Mesenchymal stem cell (in vitro differentiated cells and primary cell): ENCODE measurements at regions not wholly inside any gene's neighbourhood (a gene's known extent, or its start where the extent isn't known, plus 50 kb on each side); places are given as distances from the start of the nearest gene placed in this dataset.

Source experiments
- DNase-seq: peaks from one replicate; pipeline ENCODE4 v3.0.0-alpha.2; 2013
- H2AFZ ChIP-seq: one replicate; pipeline ENCODE4 v1.6.1; 2013; ENCODE audit warnings: low read depth, mild to moderate bottlenecking, control low read depth, inconsistent platforms, low read length, moderate library complexity
- H2AK5ac ChIP-seq: 2 replicates; pipeline ENCODE4 v1.6.1; 2013; ENCODE audit warnings: low read length, moderate library complexity, mild to moderate bottlenecking, inconsistent platforms; ENCODE audit not compliant: severe bottlenecking
- H2BK120ac ChIP-seq: one replicate; pipeline ENCODE4 v1.6.1; 2013; ENCODE audit warnings: low read depth, mild to moderate bottlenecking, inconsistent platforms, low read length, moderate library complexity
- H2BK12ac ChIP-seq, 2 experiments: one replicate each; pipeline ENCODE4 v1.6.1; 2013; ENCODE audit warnings: inconsistent platforms in 2 of 2, low read length in 2 of 2, mild to moderate bottlenecking in 2 of 2, moderate library complexity in 2 of 2, control low read depth in 1 of 2
- H2BK15ac ChIP-seq: one replicate; pipeline ENCODE4 v1.6.1; 2013; ENCODE audit warnings: mild to moderate bottlenecking, low read depth, inconsistent platforms; ENCODE audit not compliant: poor library complexity, severe bottlenecking
- H2BK5ac ChIP-seq: 2 replicates; pipeline ENCODE4 v1.6.1; 2013; ENCODE audit warnings: low read depth, mild to moderate bottlenecking, low read length, control low read depth, inconsistent platforms; ENCODE audit not compliant: poor library complexity, severe bottlenecking
- H3K14ac ChIP-seq, 2 experiments: one replicate each; pipeline ENCODE4 v1.6.1; 2013; ENCODE audit warnings: inconsistent platforms in 2 of 2, low read length in 2 of 2, control low read depth in 1 of 2, mild to moderate bottlenecking in 1 of 2, moderate library complexity in 1 of 2
- H3K18ac ChIP-seq, 2 experiments: one replicate each; pipeline ENCODE4 v1.6.1; 2013; ENCODE audit warnings: inconsistent platforms in 2 of 2, low read length in 2 of 2, control low read depth in 1 of 2, low read depth in 1 of 2, mild to moderate bottlenecking in 1 of 2
- H3K23ac ChIP-seq, 2 experiments: one replicate each; pipeline ENCODE4 v1.6.1; 2013; ENCODE audit warnings: inconsistent platforms in 2 of 2, low read length in 2 of 2, mild to moderate bottlenecking in 2 of 2, moderate library complexity in 2 of 2, control low read depth in 1 of 2
- H3K27ac ChIP-seq: 2 replicates; pipeline ENCODE4 v1.5.1; 2013; ENCODE audit warnings: mild to moderate bottlenecking, moderate library complexity, low read length, control low read depth, inconsistent platforms; ENCODE audit not compliant: poor library complexity, severe bottlenecking
- H3K27me3 ChIP-seq, 2 experiments: 2 replicates each; pipeline versions ENCODE4 v1.6.1 to v1.7.0; 2013; ENCODE audit warnings: low read length in 2 of 2, mild to moderate bottlenecking in 2 of 2, moderate library complexity in 2 of 2, control low read depth in 1 of 2, inconsistent platforms in 1 of 2; ENCODE audit not compliant: control insufficient read depth in 1 of 2, insufficient read depth in 1 of 2
- H3K36me3 ChIP-seq, 2 experiments: 2 replicates each; pipeline versions ENCODE4 v1.6.1 to v1.7.0; 2013; ENCODE audit warnings: low read length in 2 of 2, control low read depth in 1 of 2, inconsistent platforms in 1 of 2, low read depth in 1 of 2, mild to moderate bottlenecking in 1 of 2; ENCODE audit not compliant: insufficient read depth in 2 of 2, control insufficient read depth in 1 of 2
- H3K4ac ChIP-seq, 2 experiments: one replicate each; pipeline ENCODE4 v1.6.1; 2013; ENCODE audit warnings: inconsistent platforms in 2 of 2, low read length in 2 of 2, mild to moderate bottlenecking in 2 of 2, moderate library complexity in 2 of 2, control low read depth in 1 of 2, low read depth in 1 of 2
- H3K4me1 ChIP-seq: 2 replicates; pipeline ENCODE4 v1.6.1; 2013; ENCODE audit warnings: low read depth, low read length, control low read depth; ENCODE audit not compliant: control insufficient read depth, insufficient read depth
- H3K4me2 ChIP-seq: 2 replicates; pipeline ENCODE4 v1.6.1; 2013; ENCODE audit warnings: low read length, mild to moderate bottlenecking, inconsistent platforms; ENCODE audit not compliant: poor library complexity, severe bottlenecking
- H3K4me3 ChIP-seq, 2 experiments: 2 replicates each; pipeline versions ENCODE4 v1.5.1 to v1.7.0; 2013; ENCODE audit warnings: low read length in 2 of 2, mild to moderate bottlenecking in 2 of 2, control low read depth in 1 of 2, low read depth in 1 of 2; ENCODE audit not compliant: insufficient read depth in 1 of 2
- H3K79me1 ChIP-seq: replicated peaks from 2 replicates; pipeline ENCODE4 v1.6.1; 2013; ENCODE audit warnings: mild to moderate bottlenecking, control low read depth, low read length, inconsistent platforms; ENCODE audit not compliant: poor library complexity, severe bottlenecking
- H3K9ac ChIP-seq: 2 replicates; pipeline ENCODE4 v1.7.0; 2013; ENCODE audit warnings: mild to moderate bottlenecking, low read length, moderate library complexity
- H3K9me3 ChIP-seq: 2 replicates; pipeline ENCODE4 v1.7.0; 2013; ENCODE audit warnings: mild to moderate bottlenecking, low read length; ENCODE audit not compliant: control insufficient read depth
- H4K8ac ChIP-seq: one replicate; pipeline ENCODE4 v1.6.1; 2013; ENCODE audit warnings: inconsistent platforms, mild to moderate bottlenecking, low read length, moderate library complexity
- H4K91ac ChIP-seq: one replicate; pipeline ENCODE4 v1.6.1; 2013; ENCODE audit warnings: mild to moderate bottlenecking, low read length, inconsistent platforms
- WGBS: methylation state at CpG from one replicate; pipeline ENCODE4 v1.1.7; 2013; ENCODE audit warnings: mixed read lengths; 5-methylcytosine and 5-hydroxymethylcytosine counted together

DNA sequence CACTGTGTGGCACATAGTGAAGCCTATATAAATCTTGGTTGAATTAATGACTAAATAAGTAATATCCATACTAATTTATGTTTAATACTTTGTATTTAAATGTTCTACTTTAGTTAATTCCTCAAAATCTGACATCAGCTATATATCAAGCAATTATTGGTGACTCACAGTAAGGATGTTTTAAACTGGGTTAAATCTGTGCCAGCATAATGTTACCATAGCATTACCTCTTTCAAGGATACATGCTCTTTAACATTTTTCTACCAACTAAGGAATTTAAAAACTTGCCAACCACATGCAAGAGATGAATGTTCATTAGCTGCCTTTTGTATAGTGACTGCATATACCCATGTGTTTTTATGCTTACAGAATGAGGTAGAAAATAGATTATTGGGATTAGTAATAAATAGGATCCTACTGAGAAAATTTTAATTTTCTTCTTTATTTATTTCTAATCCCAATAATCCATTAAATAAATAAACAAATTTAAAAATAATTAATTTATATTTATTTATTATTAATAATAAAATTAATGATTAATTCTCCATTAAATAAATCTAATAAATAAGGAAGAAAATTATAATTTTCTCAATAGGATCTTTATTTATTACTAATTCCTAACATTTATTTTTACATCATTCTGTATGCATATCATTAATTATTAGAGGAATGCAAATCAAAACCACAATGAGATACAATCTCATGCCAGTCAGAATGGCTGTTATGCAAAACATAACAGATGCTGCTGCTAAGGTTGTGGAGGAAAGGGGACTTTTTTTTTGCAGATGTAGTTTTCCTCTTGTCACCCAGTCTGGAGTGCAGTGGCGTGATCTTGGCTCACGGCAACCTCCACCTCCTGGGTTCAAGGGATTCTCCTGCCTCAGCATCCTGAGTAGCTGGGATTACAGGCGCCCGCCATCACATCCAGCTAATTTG is 410.7 kb upstream of the DSEL start:
- Histone ChIP-seq H3K9me3 (no peaks in the 10 kb centered on the region), H2BK120ac (no peak overlapping the region), H3K36me3 (no peaks in the 10 kb centered on the region), H3K4ac (no peak overlapping the region), H3K14ac (no peak overlapping the region), H2BK15ac (no peak overlapping the region), H2AK5ac (no peak overlapping the region), H2AFZ (no peak overlapping the region), H3K4me3 (no peak overlapping the region), H2BK5ac (no peak overlapping the region), H4K8ac (no peak overlapping the region), H2BK12ac (no peak overlapping the region), H3K9ac (no peak overlapping the region), H3K23ac (no peak overlapping the region), H4K91ac (no peak overlapping the region), H3K79me1 (no peaks in the 10 kb centered on the region), H3K18ac (no peak overlapping the region), H3K4me2 (no peak overlapping the region), H3K4me1 (no peaks in the 10 kb centered on the region), H3K27me3 (no peaks in the 10 kb centered on the region), H3K27ac (no peak overlapping the region)
- DNase-seq = no peak
- 96% methylated on average over 4 of the region's 4 CpGs for WGBS

DNA sequence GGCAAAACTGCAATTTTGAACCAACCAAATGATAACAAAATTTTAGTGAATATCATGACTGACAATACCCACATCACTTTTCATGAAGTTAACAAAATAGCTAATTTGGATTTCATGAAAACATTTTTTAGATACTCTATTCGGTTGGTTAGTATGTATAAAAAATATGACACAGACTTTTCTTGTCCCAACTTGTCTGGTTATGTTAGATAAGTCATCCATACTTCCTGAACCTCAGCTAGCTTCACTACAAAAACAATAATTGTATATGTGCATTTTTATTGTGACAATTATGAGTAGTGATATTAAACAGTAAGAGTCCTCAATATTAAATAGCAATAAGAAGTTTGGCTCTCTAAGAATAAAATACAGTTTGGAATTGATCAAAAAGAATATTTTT is 408.1 kb upstream of the DSEL start:
- Histone ChIP-seq H3K36me3 (no peaks in the 10 kb centered on the region), H3K4me2 (no peak overlapping the region), H3K4me3 (no peak overlapping the region), H2AK5ac (no peak overlapping the region), H4K8ac (no peak overlapping the region), H4K91ac (no peak overlapping the region), H2BK5ac (no peak overlapping the region), H2AFZ (no peak overlapping the region), H3K27ac (no peak overlapping the region), H3K14ac (no peak overlapping the region), H2BK15ac (no peak overlapping the region), H3K27me3 (no peaks in the 10 kb centered on the region), H3K79me1 (no peaks in the 10 kb centered on the region), H3K4ac (no peak overlapping the region), H3K9me3 (no peaks in the 10 kb centered on the region), H3K9ac (no peak overlapping the region), H2BK12ac (no peak overlapping the region), H3K4me1 (no peaks in the 10 kb centered on the region), H3K23ac (no peak overlapping the region), H2BK120ac (no peak overlapping the region), H3K18ac (no peak overlapping the region)
- WGBS = no CpG with 5 or more reads among the region's 1 CpG
- no peak for DNase-seq

DNA sequence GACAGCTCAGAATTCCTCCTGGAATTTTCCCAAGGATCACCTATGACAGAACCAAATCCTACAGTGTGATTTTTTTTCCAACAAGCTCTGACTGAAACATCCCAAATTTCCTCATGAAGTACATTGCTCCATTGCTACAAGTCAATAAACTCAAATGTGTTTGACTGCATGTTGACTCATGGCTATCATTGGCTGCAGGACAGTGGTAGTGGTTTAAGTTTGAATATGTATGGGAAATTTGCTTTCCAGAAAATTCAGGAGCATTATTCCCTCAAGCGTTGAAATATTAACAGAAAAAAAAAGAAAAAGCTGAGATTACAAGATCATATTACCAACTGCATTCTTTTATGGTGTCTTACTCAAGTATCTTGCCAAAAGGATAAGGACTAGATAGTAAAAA is 402.8 kb upstream of the DSEL start:
- no peak overlapping the region for H3K23ac ChIP-seq
- H3K14ac ChIP-seq = no peak overlapping the region
- no peak overlapping the region for H2BK15ac ChIP-seq
- no peak overlapping the region for H2BK120ac ChIP-seq
- H4K8ac ChIP-seq = no peak overlapping the region
- no peaks in the 10 kb centered on the region for H3K9me3 ChIP-seq
- H2AFZ ChIP-seq = no peak overlapping the region
- H3K4me3 ChIP-seq = no peak overlapping the region
- DNase-seq = no peak
- no peak overlapping the region for H3K27ac ChIP-seq
- H3K36me3 ChIP-seq = no peaks in the 10 kb centered on the region
- no peaks in the 10 kb centered on the region for H3K4me1 ChIP-seq
- H3K18ac ChIP-seq = no peak overlapping the region
- H2BK5ac ChIP-seq = no peak overlapping the region
- H4K91ac ChIP-seq = no peak overlapping the region
- H3K79me1 ChIP-seq = no peaks in the 10 kb centered on the region
- H3K27me3 ChIP-seq = no peaks in the 10 kb centered on the region
- no peak overlapping the region for H3K9ac ChIP-seq
- no peak overlapping the region for H3K4ac ChIP-seq
- no peak overlapping the region for H2BK12ac ChIP-seq
- WGBS = no CpG with 5 or more reads among the region's 1 CpG
- no peak overlapping the region for H3K4me2 ChIP-seq
- H2AK5ac ChIP-seq = no peak overlapping the region

DNA sequence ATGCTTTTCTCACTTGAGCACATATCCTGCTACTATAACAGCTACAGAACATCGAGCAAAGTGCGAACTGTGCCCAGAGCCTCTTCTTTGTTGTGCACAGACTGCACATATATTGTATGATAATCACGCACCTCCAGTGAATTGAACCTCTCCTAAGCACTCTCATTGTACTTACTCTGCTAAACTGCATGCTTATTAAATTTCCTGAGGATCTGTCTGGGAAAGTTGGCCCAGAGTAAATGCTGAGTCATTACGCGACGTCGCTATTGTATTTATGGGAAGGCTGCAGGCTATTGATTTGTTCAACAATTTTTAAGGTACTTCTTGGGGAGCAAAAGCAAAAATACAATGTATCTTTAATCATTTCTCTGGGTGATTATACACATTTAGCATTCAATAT is 399.6 kb upstream of the DSEL start:
- Histone ChIP-seq H2AK5ac (no peak overlapping the region), H2BK12ac (no peak overlapping the region), H3K27ac (no peak overlapping the region), H3K23ac (no peak overlapping the region), H3K4me3 (no peak overlapping the region), H3K79me1 (no peaks in the 10 kb centered on the region), H2BK120ac (no peak overlapping the region), H2BK15ac (no peak overlapping the region), H3K9me3 (no peaks in the 10 kb centered on the region), H3K36me3 (no peaks in the 10 kb centered on the region), H2AFZ (no peak overlapping the region), H3K9ac (no peak overlapping the region), H3K4ac (no peak overlapping the region), H3K27me3 (no peaks in the 10 kb centered on the region), H4K91ac (no peak overlapping the region), H3K4me2 (no peak overlapping the region), H3K18ac (no peak overlapping the region), H3K14ac (no peak overlapping the region), H4K8ac (no peak overlapping the region), H2BK5ac (no peak overlapping the region), H3K4me1 (no peaks in the 10 kb centered on the region)
- no peak for DNase-seq
- WGBS = 95% methylated on average over 7 of the region's 7 CpGs
